ENCODE measurements at regions not wholly inside any gene's neighbourhood (a gene's known extent, or its start where the extent isn't known, plus 50 kb on each side); places are given as distances from the start of the nearest gene placed in this dataset.

DNA sequence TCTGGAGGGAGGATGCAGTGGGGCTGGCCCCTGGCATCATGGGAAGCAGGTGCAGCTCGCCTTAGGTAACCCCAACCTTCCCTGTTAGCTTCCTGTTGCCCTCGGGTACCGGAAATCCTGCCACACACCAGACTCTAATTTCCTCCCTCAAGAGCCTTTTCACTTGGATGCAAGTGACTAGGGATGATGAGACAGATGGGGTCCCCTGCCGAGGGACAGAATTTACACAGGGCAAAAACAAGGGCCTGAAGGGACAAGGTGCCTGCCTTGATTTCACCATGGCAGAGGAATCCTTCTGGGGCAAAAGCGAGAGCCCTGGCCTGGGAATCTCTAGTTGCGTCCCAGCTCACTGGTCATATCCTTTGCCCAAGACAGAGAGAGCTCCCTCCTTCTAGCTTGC, 263.1 kb downstream of the LOXHD1 start:
- TF ChIP-seq ZFP3 (CRISPR knock-in tag; IDR thresholded peaks at IDR 0.05) (no peak), TOX (CRISPR knock-in tag; IDR thresholded peaks at IDR 0.05; ENCODE audit: borderline replicate concordance) (no peak), OSR1 (CRISPR knock-in tag; IDR thresholded peaks at IDR 0.05) (no peak)
- no peak for ATAC-seq

DNA sequence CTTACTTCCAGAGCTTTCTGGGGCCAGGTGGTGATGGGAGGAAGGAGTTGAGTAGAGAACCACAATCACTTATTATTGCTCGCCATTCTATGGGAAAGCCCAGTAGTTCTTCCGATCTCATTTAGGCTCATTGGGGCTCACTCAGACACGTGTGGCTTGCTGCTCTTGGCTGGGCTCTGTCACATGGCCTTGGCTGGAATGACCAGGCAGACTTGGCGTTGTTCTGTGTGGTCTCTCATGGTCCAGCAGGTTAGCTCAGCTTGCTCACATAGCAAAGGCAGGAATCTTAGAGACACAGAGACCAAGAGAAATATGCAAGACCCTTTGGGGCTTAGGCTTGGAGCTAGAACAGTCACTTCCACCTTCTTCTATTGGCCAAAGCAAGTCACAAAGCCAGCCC, 261.2 kb downstream of the LOXHD1 start:
- TF ChIP-seq ARNTL (CRISPR knock-in tag; IDR thresholded peaks at IDR 0.05; ENCODE audit: borderline replicate concordance, low read depth) (no peak), SNAI2 (CRISPR knock-in tag; IDR thresholded peaks at IDR 0.05) (no peak), ZNF8 (CRISPR knock-in tag; IDR thresholded peaks at IDR 0.05) (no peak), ZNF565 (CRISPR knock-in tag; conservative IDR thresholded peaks at IDR 0.05; ENCODE audit: low read depth) (no peak), TOX (CRISPR knock-in tag; IDR thresholded peaks at IDR 0.05; ENCODE audit: borderline replicate concordance) (no peak), CSDC2 (CRISPR knock-in tag; IDR thresholded peaks at IDR 0.05) (no peak), ZNF70 (CRISPR knock-in tag; IDR thresholded peaks at IDR 0.05) (no peak), PPARA (CRISPR knock-in tag; IDR thresholded peaks at IDR 0.05; ENCODE audit: borderline replicate concordance) (no peak), OSR1 (CRISPR knock-in tag; IDR thresholded peaks at IDR 0.05) (no peak)
- TF ChIP-seq, protein P1, sequence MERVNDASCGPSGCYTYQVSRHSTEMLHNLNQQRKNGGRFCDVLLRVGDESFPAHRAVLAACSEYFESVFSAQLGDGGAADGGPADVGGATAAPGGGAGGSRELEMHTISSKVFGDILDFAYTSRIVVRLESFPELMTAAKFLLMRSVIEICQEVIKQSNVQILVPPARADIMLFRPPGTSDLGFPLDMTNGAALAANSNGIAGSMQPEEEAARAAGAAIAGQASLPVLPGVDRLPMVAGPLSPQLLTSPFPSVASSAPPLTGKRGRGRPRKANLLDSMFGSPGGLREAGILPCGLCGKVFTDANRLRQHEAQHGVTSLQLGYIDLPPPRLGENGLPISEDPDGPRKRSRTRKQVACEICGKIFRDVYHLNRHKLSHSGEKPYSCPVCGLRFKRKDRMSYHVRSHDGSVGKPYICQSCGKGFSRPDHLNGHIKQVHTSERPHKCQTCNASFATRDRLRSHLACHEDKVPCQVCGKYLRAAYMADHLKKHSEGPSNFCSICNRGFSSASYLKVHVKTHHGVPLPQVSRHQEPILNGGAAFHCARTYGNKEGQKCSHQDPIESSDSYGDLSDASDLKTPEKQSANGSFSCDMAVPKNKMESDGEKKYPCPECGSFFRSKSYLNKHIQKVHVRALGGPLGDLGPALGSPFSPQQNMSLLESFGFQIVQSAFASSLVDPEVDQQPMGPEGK (CRISPR knock-in tag; IDR thresholded peaks at IDR 0.05; ENCODE audit: borderline replicate concordance), result no peak
- ATAC-seq, result no peak

DNA sequence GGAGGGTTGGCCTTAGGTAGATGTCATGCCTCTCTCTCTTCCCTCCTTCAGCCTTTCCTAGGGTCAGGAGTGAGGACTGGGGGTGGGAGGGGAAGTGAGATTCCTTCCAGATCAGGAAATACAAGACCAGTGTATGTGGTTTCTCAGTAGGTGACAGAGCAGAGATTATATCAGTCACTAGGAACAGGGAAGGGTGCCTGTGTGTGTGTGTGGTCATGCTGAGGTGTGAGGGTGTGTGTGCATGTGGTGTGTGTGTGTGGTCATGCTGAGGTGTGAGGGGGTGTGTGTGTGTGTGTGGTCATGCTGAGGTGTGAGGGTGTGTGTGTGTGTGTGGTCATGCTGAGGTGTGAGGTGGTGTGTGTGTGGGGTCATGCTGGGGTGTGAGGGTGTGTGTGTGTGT, 259.8 kb downstream of the LOXHD1 start:
- ATAC-seq, result no peak
- TF ChIP-seq, protein P2, sequence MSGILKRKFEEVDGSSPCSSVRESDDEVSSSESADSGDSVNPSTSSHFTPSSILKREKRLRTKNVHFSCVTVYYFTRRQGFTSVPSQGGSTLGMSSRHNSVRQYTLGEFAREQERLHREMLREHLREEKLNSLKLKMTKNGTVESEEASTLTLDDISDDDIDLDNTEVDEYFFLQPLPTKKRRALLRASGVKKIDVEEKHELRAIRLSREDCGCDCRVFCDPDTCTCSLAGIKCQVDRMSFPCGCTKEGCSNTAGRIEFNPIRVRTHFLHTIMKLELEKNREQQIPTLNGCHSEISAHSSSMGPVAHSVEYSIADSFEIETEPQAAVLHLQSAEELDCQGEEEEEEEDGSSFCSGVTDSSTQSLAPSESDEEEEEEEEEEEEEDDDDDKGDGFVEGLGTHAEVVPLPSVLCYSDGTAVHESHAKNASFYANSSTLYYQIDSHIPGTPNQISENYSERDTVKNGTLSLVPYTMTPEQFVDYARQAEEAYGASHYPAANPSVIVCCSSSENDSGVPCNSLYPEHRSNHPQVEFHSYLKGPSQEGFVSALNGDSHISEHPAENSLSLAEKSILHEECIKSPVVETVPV (CRISPR knock-in tag; IDR thresholded peaks at IDR 0.05), result no peak
- no peak for TF ChIP-seq ARNTL (CRISPR knock-in tag; IDR thresholded peaks at IDR 0.05; ENCODE audit: borderline replicate concordance, low read depth)
- no peak for TF ChIP-seq TOX (CRISPR knock-in tag; IDR thresholded peaks at IDR 0.05; ENCODE audit: borderline replicate concordance)
- TF ChIP-seq ZFP30 (CRISPR knock-in tag; IDR thresholded peaks at IDR 0.05), result no peak
- TF ChIP-seq, protein P1 (CRISPR knock-in tag; IDR thresholded peaks at IDR 0.05; ENCODE audit: borderline replicate concordance), result no peak
- TF ChIP-seq GLIS3 (CRISPR knock-in tag; IDR thresholded peaks at IDR 0.05), result no peak
- TF ChIP-seq, protein P3, sequence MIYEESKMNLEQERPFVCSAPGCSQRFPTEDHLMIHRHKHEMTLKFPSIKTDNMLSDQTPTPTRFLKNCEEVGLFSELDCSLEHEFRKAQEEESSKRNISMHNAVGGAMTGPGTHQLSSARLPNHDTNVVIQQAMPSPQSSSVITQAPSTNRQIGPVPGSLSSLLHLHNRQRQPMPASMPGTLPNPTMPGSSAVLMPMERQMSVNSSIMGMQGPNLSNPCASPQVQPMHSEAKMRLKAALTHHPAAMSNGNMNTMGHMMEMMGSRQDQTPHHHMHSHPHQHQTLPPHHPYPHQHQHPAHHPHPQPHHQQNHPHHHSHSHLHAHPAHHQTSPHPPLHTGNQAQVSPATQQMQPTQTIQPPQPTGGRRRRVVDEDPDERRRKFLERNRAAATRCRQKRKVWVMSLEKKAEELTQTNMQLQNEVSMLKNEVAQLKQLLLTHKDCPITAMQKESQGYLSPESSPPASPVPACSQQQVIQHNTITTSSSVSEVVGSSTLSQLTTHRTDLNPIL (CRISPR knock-in tag; IDR thresholded peaks at IDR 0.05; ENCODE audit: low read depth), result no peak
- no peak for TF ChIP-seq ZFP3 (CRISPR knock-in tag; IDR thresholded peaks at IDR 0.05)
- no peak for TF ChIP-seq ZNF565 (CRISPR knock-in tag; conservative IDR thresholded peaks at IDR 0.05; ENCODE audit: low read depth)
- TF ChIP-seq PPARA (CRISPR knock-in tag; IDR thresholded peaks at IDR 0.05; ENCODE audit: borderline replicate concordance), result no peak
- TF ChIP-seq OSR1 (CRISPR knock-in tag; IDR thresholded peaks at IDR 0.05), result no peak

DNA sequence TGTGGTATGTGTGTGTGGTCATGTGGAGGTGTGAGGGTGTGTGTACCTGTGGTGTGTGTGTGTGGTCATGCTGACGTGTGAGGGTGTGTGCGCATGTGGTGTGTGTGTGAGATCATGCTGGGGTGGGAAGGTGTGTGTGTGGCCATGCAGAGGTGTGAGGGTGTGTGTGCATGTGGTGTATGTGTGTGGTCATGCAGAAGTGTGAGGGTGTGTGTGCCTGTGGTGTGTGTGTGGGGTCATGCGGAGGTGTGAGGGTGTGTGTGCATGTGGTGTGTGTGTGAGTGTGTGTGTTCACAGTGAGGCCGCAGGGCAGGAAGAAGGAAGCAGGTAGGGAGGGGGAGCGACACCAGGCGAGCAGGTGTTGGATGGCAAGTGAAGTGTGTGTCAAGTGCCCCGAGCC, 259.0 kb downstream of the LOXHD1 start:
- no peak for ATAC-seq
- TF ChIP-seq ZC3H10 (CRISPR knock-in tag; IDR thresholded peaks at IDR 0.05) (no peak), OSR1 (CRISPR knock-in tag; IDR thresholded peaks at IDR 0.05) (no peak), ZNF565 (CRISPR knock-in tag; conservative IDR thresholded peaks at IDR 0.05; ENCODE audit: low read depth) (no peak), BACH2 (CRISPR knock-in tag; IDR thresholded peaks at IDR 0.05; ENCODE audit: borderline replicate concordance) (no peak), RARB (CRISPR knock-in tag; IDR thresholded peaks at IDR 0.05) (no peak), ISL1 (CRISPR knock-in tag; IDR thresholded peaks at IDR 0.05) (no peak), ZNF8 (CRISPR knock-in tag; IDR thresholded peaks at IDR 0.05) (no peak)
- TF ChIP-seq, protein P4, sequence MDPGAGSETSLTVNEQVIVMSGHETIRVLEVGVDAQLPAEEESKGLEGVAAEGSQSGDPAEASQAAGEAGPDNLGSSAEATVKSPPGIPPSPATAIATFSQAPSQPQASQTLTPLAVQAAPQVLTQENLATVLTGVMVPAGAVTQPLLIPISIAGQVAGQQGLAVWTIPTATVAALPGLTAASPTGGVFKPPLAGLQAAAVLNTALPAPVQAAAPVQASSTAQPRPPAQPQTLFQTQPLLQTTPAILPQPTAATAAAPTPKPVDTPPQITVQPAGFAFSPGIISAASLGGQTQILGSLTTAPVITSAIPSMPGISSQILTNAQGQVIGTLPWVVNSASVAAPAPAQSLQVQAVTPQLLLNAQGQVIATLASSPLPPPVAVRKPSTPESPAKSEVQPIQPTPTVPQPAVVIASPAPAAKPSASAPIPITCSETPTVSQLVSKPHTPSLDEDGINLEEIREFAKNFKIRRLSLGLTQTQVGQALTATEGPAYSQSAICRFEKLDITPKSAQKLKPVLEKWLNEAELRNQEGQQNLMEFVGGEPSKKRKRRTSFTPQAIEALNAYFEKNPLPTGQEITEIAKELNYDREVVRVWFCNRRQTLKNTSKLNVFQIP (CRISPR knock-in tag; IDR thresholded peaks at IDR 0.05; ENCODE audit: borderline replicate concordance, low read depth), result no peak
- TF ChIP-seq, protein P2 (CRISPR knock-in tag; IDR thresholded peaks at IDR 0.05), result no peak
- TF ChIP-seq, protein P1 (CRISPR knock-in tag; IDR thresholded peaks at IDR 0.05; ENCODE audit: borderline replicate concordance), result no peak
- TF ChIP-seq, protein P5, sequence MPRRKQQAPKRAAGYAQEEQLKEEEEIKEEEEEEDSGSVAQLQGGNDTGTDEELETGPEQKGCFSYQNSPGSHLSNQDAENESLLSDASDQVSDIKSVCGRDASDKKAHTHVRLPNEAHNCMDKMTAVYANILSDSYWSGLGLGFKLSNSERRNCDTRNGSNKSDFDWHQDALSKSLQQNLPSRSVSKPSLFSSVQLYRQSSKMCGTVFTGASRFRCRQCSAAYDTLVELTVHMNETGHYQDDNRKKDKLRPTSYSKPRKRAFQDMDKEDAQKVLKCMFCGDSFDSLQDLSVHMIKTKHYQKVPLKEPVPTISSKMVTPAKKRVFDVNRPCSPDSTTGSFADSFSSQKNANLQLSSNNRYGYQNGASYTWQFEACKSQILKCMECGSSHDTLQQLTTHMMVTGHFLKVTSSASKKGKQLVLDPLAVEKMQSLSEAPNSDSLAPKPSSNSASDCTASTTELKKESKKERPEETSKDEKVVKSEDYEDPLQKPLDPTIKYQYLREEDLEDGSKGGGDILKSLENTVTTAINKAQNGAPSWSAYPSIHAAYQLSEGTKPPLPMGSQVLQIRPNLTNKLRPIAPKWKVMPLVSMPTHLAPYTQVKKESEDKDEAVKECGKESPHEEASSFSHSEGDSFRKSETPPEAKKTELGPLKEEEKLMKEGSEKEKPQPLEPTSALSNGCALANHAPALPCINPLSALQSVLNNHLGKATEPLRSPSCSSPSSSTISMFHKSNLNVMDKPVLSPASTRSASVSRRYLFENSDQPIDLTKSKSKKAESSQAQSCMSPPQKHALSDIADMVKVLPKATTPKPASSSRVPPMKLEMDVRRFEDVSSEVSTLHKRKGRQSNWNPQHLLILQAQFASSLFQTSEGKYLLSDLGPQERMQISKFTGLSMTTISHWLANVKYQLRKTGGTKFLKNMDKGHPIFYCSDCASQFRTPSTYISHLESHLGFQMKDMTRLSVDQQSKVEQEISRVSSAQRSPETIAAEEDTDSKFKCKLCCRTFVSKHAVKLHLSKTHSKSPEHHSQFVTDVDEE (CRISPR knock-in tag; IDR thresholded peaks at IDR 0.05), result no peak

All from SK-N-SH treated with all-trans-retinoic acid at 6 μM for 48 hours (cell line).